ENCODE measurements at regions not wholly inside any gene's neighbourhood (a gene's known extent, or its start where the extent isn't known, plus 50 kb on each side); places are given as distances from the start of the nearest gene placed in this dataset.

DNA sequence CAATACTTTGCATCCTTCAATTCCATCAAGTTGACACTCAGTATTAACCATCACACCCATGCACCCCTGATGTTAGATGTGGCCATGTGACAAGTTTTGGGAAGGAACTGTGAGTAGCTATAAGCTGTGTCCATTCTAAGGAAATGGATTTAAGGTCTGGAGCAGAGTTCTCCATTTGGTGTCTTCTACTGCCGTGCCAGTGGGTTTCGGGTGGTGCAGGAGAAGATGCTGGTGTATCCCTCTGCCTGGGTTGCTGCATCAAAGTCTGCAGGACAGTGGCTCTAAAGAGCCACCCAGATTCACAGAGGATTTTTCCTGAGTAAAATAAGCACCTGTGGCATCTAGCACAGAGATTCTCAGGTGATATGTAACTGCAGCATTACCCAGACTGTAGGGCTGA, 105.7 kb upstream of the IRS2 start:
- H3K4me3 ChIP-seq: no peak overlapping the region
- ATAC-seq: no peak
- H3K27me3 ChIP-seq: no peaks in the 10 kb centered on the region
- TF ChIP-seq EP300 (IDR thresholded peaks at IDR 0.05) (no peak), POLR2A (IDR thresholded peaks at IDR 0.05) (no peak), POLR2AphosphoS5 (IDR thresholded peaks at IDR 0.05) (no peak)
- TF ChIP-seq, protein P1, sequence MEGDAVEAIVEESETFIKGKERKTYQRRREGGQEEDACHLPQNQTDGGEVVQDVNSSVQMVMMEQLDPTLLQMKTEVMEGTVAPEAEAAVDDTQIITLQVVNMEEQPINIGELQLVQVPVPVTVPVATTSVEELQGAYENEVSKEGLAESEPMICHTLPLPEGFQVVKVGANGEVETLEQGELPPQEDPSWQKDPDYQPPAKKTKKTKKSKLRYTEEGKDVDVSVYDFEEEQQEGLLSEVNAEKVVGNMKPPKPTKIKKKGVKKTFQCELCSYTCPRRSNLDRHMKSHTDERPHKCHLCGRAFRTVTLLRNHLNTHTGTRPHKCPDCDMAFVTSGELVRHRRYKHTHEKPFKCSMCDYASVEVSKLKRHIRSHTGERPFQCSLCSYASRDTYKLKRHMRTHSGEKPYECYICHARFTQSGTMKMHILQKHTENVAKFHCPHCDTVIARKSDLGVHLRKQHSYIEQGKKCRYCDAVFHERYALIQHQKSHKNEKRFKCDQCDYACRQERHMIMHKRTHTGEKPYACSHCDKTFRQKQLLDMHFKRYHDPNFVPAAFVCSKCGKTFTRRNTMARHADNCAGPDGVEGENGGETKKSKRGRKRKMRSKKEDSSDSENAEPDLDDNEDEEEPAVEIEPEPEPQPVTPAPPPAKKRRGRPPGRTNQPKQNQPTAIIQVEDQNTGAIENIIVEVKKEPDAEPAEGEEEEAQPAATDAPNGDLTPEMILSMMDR (IDR thresholded peaks at IDR 0.05): no peak
- no CpG with 5 or more reads among the region's 2 CpGs for WGBS, 2 donors (ENCODE audit: low coverage in 1 of 2)
- no peaks in the 10 kb centered on the region for H3K9me3 ChIP-seq
- no peaks in the 10 kb centered on the region for H3K4me1 ChIP-seq
- H3K36me3 ChIP-seq: no peaks in the 10 kb centered on the region
- no peak overlapping the region for H3K27ac ChIP-seq

DNA sequence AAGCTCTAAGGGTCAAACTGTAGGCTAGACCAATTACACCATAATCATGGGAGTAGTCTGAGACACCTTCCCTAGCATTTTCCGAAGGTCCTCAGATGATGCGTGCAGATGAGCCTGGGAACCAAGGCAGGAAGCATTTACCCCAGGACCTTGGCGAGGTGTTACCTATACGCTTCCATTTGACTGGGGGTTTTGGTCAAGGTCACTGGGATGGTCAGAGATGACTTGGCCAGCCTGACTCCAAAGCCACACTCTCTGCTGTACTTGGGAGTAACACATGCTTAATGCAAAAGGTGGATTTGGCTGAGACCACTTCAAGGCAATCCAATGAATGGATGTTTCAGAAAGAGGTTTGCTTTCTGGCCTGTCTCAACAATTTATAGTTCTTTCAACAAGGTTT, 98.9 kb upstream of the IRS2 start:
- Histone ChIP-seq H3K4me3 (no peak overlapping the region), H3K9me3 (no peaks in the 10 kb centered on the region), H3K36me3 (no peaks in the 10 kb centered on the region), H3K27ac (no peak overlapping the region), H3K27me3 (no peaks in the 10 kb centered on the region), H3K4me1 (no peaks in the 10 kb centered on the region)
- TF ChIP-seq POLR2AphosphoS5 (IDR thresholded peaks at IDR 0.05): no peak
- TF ChIP-seq POLR2A (IDR thresholded peaks at IDR 0.05): no peak
- TF ChIP-seq, protein P1 (IDR thresholded peaks at IDR 0.05): no peak
- no peak for TF ChIP-seq EP300 (IDR thresholded peaks at IDR 0.05)
- no peak for ATAC-seq
- WGBS, 2 donors (ENCODE audit: low coverage in 1 of 2): 100% methylated on average over 1 to 3 of the region's 4 CpGs

DNA sequence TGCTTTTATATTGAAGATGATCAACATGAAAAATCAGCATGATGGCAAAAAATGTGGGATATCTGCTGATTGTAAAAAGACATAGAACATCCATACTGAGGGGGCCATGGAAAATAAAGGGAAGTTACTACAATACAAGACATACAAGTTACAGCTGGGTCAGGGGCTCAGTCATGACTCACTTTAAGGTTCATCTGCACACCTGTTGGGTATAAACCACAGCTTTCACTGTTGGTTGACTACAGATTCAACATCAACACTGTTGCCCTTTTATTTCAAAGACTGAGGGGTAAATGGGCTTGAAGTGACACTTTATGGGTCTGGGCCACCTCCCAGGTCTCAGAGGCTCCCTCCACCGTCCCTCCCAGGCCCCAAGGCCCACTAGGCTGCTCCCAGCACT, 98.1 kb upstream of the IRS2 start:
- no peaks in the 10 kb centered on the region for H3K4me1 ChIP-seq
- TF ChIP-seq POLR2A (IDR thresholded peaks at IDR 0.05) (no peak), POLR2AphosphoS5 (IDR thresholded peaks at IDR 0.05) (no peak), EP300 (IDR thresholded peaks at IDR 0.05) (no peak)
- TF ChIP-seq, protein P1 (IDR thresholded peaks at IDR 0.05): no peak
- ATAC-seq: no peak
- H3K9me3 ChIP-seq: no peaks in the 10 kb centered on the region
- no peaks in the 10 kb centered on the region for H3K36me3 ChIP-seq
- 86% methylated on average over 1 of the region's 1 CpG; no CpG with 5 or more reads in 1 of the 2 donors for WGBS, 2 donors (ENCODE audit: low coverage in 1 of 2)
- no peak overlapping the region for H3K27ac ChIP-seq
- H3K4me3 ChIP-seq: no peak overlapping the region
- no peaks in the 10 kb centered on the region for H3K27me3 ChIP-seq

DNA sequence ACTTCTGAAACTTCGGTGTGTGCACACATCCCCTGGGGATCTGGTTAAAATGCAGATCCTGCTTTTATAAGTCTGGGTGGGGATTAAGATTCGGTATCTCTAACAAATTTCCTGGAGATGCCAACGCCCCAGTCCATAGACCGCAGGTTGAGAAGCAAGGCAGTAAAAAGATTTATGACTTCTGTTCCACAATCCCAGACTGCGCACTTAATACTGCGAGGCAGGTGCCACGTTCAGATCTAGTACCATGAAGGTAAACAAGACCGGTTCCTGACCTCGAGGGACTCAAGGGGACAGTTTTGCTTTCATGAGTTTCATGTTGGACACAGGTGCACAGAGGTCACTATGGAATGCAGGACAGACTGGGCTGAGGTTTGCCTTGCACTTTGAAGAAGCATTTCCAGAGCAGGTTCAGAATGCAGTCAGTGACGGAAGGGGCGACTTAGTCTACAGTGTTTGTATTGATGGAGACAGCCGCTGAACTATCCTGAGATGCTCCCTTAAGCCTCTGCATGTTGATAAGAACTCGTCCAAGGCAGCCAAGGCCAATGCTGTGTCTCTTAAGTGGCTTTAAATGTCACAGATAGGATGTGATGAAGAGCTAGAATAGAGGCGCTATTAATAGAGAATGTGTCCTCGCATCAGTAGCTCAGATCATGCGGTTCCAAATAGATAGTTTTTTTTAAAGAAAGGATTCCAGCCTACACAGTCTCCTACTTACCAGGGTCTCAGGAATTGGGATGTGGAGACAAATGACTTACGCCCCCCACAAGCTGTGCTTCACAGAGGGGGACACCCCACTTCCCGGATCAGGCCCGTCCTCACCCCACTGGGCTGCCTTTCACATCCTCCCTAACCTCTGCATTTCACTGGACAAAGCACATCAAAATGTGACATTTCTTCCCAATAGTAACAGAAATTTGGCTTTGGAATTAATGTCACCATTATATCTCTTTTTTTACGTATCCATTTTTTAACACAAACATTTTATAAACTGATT, 97.1 kb upstream of the IRS2 start:
- H3K27me3 ChIP-seq: no peaks in the 10 kb centered on the region
- WGBS, 2 donors (ENCODE audit: low coverage in 1 of 2): 77 to 96% methylated on average over 3 to 18 of the region's 20 CpGs

DNA sequence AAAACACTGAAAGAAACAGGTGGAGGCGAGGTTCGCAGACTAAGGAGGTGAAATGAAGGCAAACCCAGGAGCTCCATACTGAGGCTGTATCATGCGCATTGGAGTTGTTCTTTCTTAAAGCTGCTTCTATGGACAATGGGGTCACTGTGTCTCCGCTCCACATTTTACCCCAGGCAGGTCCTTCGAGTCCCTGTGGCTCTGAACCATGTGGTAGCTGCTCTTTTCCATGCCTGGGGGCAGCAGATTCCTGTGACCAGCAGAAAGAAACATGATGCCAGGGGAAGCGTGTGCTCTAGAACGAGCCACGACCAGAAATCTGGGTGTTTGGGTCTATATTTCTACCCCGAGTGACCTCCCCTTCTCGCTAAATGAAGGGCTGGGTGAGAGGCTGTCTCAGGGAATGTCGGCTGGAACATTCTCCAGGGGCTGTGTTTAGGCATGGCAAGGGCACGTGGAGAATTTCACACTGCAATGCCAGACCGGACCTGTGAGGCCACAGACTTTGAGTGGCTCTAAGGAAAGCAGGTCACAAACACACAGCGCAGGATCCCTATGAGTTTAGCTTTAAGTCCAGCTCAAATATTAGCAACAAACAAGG, 95.7 kb upstream of the IRS2 start:
- Histone ChIP-seq H3K9me3 (no peaks in the 10 kb centered on the region), H3K4me3 (no peak overlapping the region), H3K4me1 (no peaks in the 10 kb centered on the region), H3K27ac (no peak overlapping the region), H3K36me3 (no peaks in the 10 kb centered on the region), H3K27me3 (no peaks in the 10 kb centered on the region)
- WGBS, 2 donors (ENCODE audit: low coverage in 1 of 2): 76 to 83% methylated on average over 9 to 14 of the region's 14 CpGs
- no peak for ATAC-seq
- TF ChIP-seq POLR2A (IDR thresholded peaks at IDR 0.05): no peak
- TF ChIP-seq, protein P1 (IDR thresholded peaks at IDR 0.05): no peak
- TF ChIP-seq EP300 (IDR thresholded peaks at IDR 0.05): no peak
- no peak for TF ChIP-seq POLR2AphosphoS5 (IDR thresholded peaks at IDR 0.05)

More for the DNA sequence above, 97.1 kb upstream of the IRS2 start:
- Histone ChIP-seq H3K9me3 (no peaks in the 10 kb centered on the region), H3K27ac (no peak overlapping the region), H3K36me3 (no peaks in the 10 kb centered on the region), H3K4me3 (no peak overlapping the region), H3K4me1 (no peaks in the 10 kb centered on the region)
- no peak for ATAC-seq
- TF ChIP-seq EP300 (IDR thresholded peaks at IDR 0.05) (no peak), POLR2A (IDR thresholded peaks at IDR 0.05) (no peak)

All from gastroesophageal sphincter (tissue), 4 donors.